Suppressor macrophage (primary cell): ENCODE measurements at regions not wholly inside any gene's neighbourhood (a gene's known extent, or its start where the extent isn't known, plus 50 kb on each side); places are given as distances from the start of the nearest gene placed in this dataset.
A peak's percentile ranks its signal among the peaks of the same experiment; 100 is the strongest.
"Not testable (repeated sequence)": the region's sequence is repeated elsewhere in the genome, so short reads cannot be mapped to it uniquely, and the experiment has no call there.

Experiments used
- DNase-seq, 4 experiments: peaks; one replicate each; pipeline ENCODE4 v3.0.0-alpha.2; 2020 to 2022

GRCh38 chr4:159006202-159006601, 96.7 kb upstream of the RAPGEF2 start:
- DNase-seq = no peak

GRCh38 chr4:159008671-159009070, 94.2 kb upstream of the RAPGEF2 start:
- no peak for DNase-seq

GRCh38 chr4:159009521-159009920, 93.4 kb upstream of the RAPGEF2 start:
- no peak for DNase-seq

DNA sequence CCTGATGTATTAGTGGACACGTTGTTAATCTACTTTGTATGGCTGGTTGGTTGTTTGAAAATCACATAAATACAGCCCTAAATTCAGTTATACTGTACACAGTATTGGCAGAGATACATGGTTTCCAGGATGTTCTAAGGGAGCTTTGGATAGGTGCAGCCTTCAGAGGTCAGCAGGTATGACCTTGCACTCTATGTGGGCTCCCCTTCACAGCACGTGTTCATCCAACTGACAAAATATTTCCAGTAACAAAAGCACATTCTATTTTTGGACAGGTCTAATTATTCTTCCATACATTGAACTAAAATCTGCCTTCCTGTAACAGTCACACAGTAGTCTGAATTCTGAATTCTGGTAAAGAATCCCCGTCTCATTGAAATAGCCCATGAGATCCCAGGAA, 92.8 kb upstream of the RAPGEF2 start:
- DNase-seq = no peak

GRCh38 chr4:159010563-159011260, 92.2 kb upstream of the RAPGEF2 start:
- no peak for DNase-seq

- no peak for DNase-seq
Measured at GRCh38 chr4:159012381-159012780, 90.5 kb upstream of the RAPGEF2 start.

DNA sequence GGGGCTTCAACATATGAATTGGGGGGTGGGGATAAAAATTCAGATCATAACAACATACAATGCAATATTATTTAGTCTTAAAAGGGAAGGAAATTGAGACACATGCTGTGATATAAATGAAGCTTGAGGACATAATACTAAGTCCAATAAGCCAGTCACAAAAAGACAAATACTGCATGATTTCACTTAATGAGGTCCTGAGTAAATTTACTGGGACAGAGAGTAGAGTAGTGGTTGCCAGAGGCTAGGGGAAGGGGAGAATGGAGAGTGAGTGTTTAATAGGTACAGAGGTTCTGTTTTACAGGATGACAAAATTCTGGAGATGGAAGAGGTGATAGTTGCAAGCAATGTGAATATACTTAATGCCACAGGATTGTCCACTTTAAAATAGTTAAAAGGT, 89.2 kb upstream of the RAPGEF2 start:
- DNase-seq = no peak

GRCh38 chr4:159014859-159015258, 88.0 kb upstream of the RAPGEF2 start:
- DNase-seq = no peak

DNA sequence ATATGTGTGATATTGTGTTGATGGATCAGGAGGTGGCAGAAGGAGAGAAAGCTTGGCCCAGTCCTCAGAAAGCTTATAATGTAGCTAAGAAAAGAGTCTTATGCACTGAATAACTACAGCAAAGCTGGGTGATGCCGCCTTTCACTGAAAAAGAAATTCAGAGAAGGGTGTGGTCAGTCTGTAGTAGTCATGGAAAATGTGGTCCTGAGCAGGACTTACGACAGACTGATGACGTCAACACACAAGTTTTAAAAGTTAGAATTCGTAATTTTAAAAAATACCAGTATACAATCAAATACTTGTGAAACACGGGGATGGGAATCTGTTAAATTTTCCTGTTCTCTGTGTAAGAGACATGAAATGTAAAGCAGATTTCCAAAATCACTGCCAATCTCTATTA, 87.0 kb upstream of the RAPGEF2 start:
- no peak for DNase-seq

GRCh38 chr4:159016593-159017024, 86.3 kb upstream of the RAPGEF2 start:
- DNase-seq = no peak

GRCh38 chr4:159017323-159018026, 85.4 kb upstream of the RAPGEF2 start:
- no peak for DNase-seq

DNA sequence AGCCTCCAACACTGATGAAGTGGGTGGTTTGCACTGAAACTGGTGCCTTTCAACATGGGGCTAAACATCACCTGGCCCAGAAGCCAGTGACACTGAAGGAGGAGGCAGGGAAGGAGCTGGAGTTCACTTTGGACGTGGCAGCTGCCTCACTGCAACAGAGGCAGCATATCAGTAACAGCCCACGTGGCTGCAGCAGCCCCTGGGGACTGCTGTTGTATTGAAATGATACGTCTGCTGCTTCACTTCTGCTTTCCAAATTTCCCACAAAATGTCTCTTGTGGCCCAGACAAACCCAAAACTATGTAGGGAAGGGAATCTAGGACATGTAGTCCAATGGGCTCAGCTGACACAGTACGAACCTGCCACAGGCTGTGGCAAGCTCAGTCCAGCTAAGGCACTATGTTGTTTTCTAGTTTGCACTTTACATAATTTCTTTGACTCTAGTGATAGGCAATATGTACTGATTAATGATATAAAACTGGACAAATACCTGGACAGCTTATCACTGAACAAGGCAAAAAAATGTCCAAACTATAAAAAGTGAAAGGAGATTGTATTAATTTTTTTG, 84.7 kb upstream of the RAPGEF2 start:
- no peak for DNase-seq

GRCh38 chr4:159019356-159019755, 83.5 kb upstream of the RAPGEF2 start:
- DNase-seq = no peak

DNA sequence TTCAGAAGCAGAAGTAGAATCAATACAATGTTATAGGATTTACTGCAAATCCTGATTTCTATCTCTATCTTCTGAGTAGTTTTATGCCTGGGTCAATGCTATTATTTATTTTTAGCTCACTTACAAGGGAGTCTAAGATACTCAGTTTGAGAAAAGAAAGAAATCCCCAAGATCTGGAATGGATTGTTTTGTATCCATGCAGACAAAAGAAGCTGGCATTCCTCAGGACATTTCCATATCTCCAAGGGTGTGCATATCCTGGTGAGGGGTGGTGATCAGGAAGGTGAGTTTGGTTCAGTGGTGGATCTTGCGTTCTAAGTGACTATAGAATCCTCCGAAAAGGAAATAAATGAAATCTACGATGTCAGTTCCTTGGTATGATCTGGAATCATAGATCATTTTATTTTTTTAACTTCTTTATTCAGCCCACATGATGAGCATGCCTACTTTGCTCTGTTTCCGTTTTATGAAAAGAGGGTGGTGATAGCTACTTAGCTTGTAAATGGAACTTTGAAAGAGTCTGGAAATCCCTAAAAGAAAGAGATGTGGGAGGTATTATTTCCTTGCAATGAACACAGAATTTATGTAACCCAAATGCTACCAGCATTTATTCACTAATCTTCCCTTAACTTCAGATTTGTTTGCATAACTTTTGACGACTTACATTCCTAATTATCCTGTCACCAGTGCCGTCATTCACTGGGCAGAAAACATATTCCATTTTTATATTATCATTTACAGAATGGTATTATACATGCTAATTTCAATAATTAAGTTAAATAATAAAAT, 81.1 kb upstream of the RAPGEF2 start:
- DNase-seq = no peak

- DNase-seq = no peak
Measured at GRCh38 chr4:159023741-159024140, 79.1 kb upstream of the RAPGEF2 start.

DNA sequence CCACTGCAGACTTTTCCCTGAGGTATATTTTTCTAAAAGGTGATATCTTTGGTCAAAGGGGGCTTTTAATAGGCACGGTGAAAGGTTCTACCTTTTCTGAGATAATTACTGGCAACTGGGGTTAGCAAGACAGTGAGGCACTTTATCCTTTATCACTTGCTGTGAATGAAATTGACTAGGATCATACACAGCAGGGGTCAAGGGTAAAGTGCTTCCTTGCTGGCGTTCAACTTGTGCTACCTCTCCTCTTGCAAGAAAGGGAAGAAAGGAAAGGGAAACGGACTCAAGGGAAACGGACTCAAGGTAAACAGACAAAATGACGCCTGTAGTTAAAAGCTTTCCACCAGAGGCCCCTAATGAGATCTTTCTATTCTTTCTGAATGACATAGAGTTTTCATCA, 78.6 kb upstream of the RAPGEF2 start:
- no peak for DNase-seq

DNA sequence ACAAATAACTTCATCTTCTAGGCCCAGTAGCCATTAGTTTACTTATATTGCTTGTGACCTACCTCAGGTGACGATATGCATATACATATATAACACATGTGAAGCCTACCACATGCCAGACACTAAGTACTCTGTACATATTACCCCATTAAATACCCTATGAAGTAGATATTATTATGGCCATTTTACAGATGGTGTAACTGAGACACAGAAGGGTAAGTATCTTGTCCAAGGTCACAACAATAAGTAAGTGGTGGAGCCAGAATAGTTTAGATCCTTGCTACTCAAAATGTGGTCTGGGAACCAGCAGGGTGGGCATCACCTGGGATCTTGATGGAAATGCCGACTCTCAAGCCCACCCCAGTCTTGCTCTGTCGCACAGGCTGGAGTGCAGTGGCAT, 78.1 kb upstream of the RAPGEF2 start:
- DNase-seq = no peak

- no peak for DNase-seq
Measured at GRCh38 chr4:159026329-159026728, 76.5 kb upstream of the RAPGEF2 start.

GRCh38 chr4:159027535-159027934, 75.3 kb upstream of the RAPGEF2 start:
- DNase-seq = peak in 2 of 4 experiments; percentile 13 to 38

- DNase-seq = no peak
Measured at GRCh38 chr4:159029481-159029880, 73.4 kb upstream of the RAPGEF2 start.

GRCh38 chr4:159030297-159030696, 72.6 kb upstream of the RAPGEF2 start:
- DNase-seq = not testable (repeated sequence)

DNA sequence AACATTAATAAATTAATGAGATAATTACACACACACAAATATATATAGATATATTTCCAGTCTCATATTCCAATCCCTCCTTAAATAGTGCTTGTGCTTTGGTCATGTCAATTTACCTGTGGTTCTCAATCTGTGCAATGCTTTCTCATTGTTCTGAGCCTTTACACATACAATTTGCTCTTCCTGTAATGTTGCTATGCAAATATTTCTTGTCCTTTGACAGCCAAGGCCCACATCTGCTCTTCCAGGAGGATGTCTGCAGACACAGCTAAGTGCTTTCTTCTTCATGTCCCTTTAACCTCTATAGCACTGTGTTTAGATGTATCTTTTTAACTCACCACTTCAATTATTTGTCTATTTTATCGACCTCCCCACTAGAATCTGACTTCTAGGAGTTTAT, 67.3 kb upstream of the RAPGEF2 start:
- DNase-seq = no peak

GRCh38 chr4:159038536-159038935, 64.3 kb upstream of the RAPGEF2 start:
- DNase-seq = peak; percentile 19 to 45 (median 38)
